Left ventricle myocardium inferior (tissue), 1 donor: ENCODE measurements at regions not wholly inside any gene's neighbourhood (a gene's known extent, or its start where the extent isn't known, plus 50 kb on each side); places are given as distances from the start of the nearest gene placed in this dataset.

ENCODE experiments used
- DNase-seq: peaks from one replicate; pipeline ENCODE4 v3.0.0-alpha.2; 2020
- H3K27ac ChIP-seq: fragments of 200-600 bp; replicated peaks from 2 replicates; pipeline ENCODE4 v1.8.0; 2021
- H3K27me3 ChIP-seq: fragments of 200-600 bp; 2 replicates; pipeline ENCODE4 v1.8.0; 2021; ENCODE audit warnings: low read depth
- H3K36me3 ChIP-seq: fragments of 200-600 bp; 2 replicates; pipeline ENCODE4 v1.8.0; 2021
- H3K4me1 ChIP-seq: fragments of 200-600 bp; 2 replicates; pipeline ENCODE4 v1.8.0; 2021
- H3K4me3 ChIP-seq: fragments of 200-600 bp; 2 replicates; pipeline ENCODE4 v1.8.0; 2021; ENCODE audit warnings: mild to moderate bottlenecking, moderate library complexity
- H3K9me3 ChIP-seq: fragments of 200-600 bp; replicated peaks from 2 replicates; pipeline ENCODE4 v1.8.0; 2021
- CTCF ChIP-seq: fragments of 200-600 bp; IDR thresholded peaks from 2 replicates; pipeline ENCODE4 v1.8.0; 2021; ENCODE audit warnings: antibody characterized with exemption, mild to moderate bottlenecking, borderline replicate concordance
- intact Hi-C: fragments of 100-400 bp; cut with micrococcal nuclease; formaldehyde crosslinking; loops from one replicate; pipeline ENCODE4 v1.11.0; 2022
- donor health status: DM: no; HTN: yes; CAD: no; lungs with severe emphysema.

- DNase-seq: peak; percentile 41
- Histone ChIP-seq H3K36me3 (no peaks in the 10 kb centered on the region), H3K4me1 (peaks cover 8% of the 10 kb centered on the region), H3K4me3 (no peak overlapping the region), H3K27me3 (peaks cover 9% of the 10 kb centered on the region), H3K9me3 (no peaks in the 10 kb centered on the region), H3K27ac (no peak overlapping the region)
- peak; percentile 79 for TF ChIP-seq CTCF
- intact Hi-C loops: no loop called here
Measured at GRCh38 chr12:127677537-127678131, 589.3 kb upstream of the TMEM132C start.

- no peak for DNase-seq
- TF ChIP-seq CTCF: no peak
- Histone ChIP-seq H3K36me3 (no peaks in the 10 kb centered on the region), H3K4me3 (no peak overlapping the region), H3K9me3 (no peaks in the 10 kb centered on the region), H3K27me3 (peaks cover 12% of the 10 kb centered on the region), H3K4me1 (peaks cover 8% of the 10 kb centered on the region), H3K27ac (no peak overlapping the region)
- intact Hi-C loops: no loop called here
Measured at GRCh38 chr12:127678945-127679344, 588.0 kb upstream of the TMEM132C start.

GRCh38 chr12:127680516-127680915 is 586.5 kb upstream of the TMEM132C start:
- peaks cover 11% of the 10 kb centered on the region for H3K27me3 ChIP-seq
- no peaks in the 10 kb centered on the region for H3K36me3 ChIP-seq
- H3K4me1 ChIP-seq: peaks cover 8% of the 10 kb centered on the region
- no peak overlapping the region for H3K4me3 ChIP-seq
- no peak for DNase-seq
- no peak overlapping the region for H3K27ac ChIP-seq
- no peaks in the 10 kb centered on the region for H3K9me3 ChIP-seq
- intact Hi-C loops: no loop called here
- TF ChIP-seq CTCF: no peak

GRCh38 chr12:127681151-127681754 is 585.7 kb upstream of the TMEM132C start:
- peaks cover 8% of the 10 kb centered on the region for H3K4me1 ChIP-seq
- intact Hi-C loops: no loop called here
- no peak overlapping the region for H3K4me3 ChIP-seq
- TF ChIP-seq CTCF: no peak
- peaks cover 6% of the 10 kb centered on the region for H3K27me3 ChIP-seq
- no peak overlapping the region for H3K27ac ChIP-seq
- no peaks in the 10 kb centered on the region for H3K36me3 ChIP-seq
- no peaks in the 10 kb centered on the region for H3K9me3 ChIP-seq
- DNase-seq: no peak

- intact Hi-C loops: no loop called here
Measured at GRCh38 chr12:127685491-127685890, 581.5 kb upstream of the TMEM132C start.

More at GRCh38 chr12:127685491-127685890, 581.5 kb upstream of the TMEM132C start:
- no peak for DNase-seq
- no peak overlapping the region for H3K27ac ChIP-seq
- peaks cover 6% of the 10 kb centered on the region for H3K27me3 ChIP-seq
- H3K4me1 ChIP-seq: no peaks in the 10 kb centered on the region
- H3K9me3 ChIP-seq: no peaks in the 10 kb centered on the region
- no peaks in the 10 kb centered on the region for H3K36me3 ChIP-seq
- no peak for TF ChIP-seq CTCF
- no peak overlapping the region for H3K4me3 ChIP-seq
